Kidney (tissue), 13 donors: ENCODE measurements at regions not wholly inside any gene's neighbourhood (a gene's known extent, or its start where the extent isn't known, plus 50 kb on each side); places are given as distances from the start of the nearest gene placed in this dataset.
"Not testable (repeated sequence)": the region's sequence is repeated elsewhere in the genome, so short reads cannot be mapped to it uniquely, and the experiment has no call there.

Experiments
- DNase-seq, 5 donors: peaks; one replicate each; pipeline ENCODE4 v3.0.0-alpha.2; 2013 to 2020
- FAIRE-seq: peaks from 2 replicates; lab custom pipeline; 2012; peaks lifted over from hg19 to GRCh38; lab: Jason Lieb, UNC
- H3K27ac ChIP-seq, 2 donors: one replicate each; pipeline ENCODE4 v1.7.0; 2013; ENCODE audit warnings: low read depth in 2 of 2, low read length in 2 of 2, inconsistent platforms in 1 of 2
- H3K27me3 ChIP-seq: one replicate; pipeline ENCODE4 v1.7.1; 2013; ENCODE audit warnings: low read length, inconsistent platforms; ENCODE audit not compliant: control insufficient read depth, insufficient read depth
- H3K36me3 ChIP-seq, 3 donors: one replicate each; pipeline versions ENCODE4 v1.7.0 to v1.7.1; 2013; ENCODE audit warnings: low read length in 3 of 3, control low read depth in 1 of 3, inconsistent platforms in 1 of 3; ENCODE audit not compliant: insufficient read depth in 3 of 3, control insufficient read depth in 2 of 3
- H3K4me1 ChIP-seq, 3 donors: one replicate each; pipeline versions ENCODE4 v1.7.0 to v1.7.1; 2013; ENCODE audit warnings: low read length in 3 of 3, inconsistent platforms in 1 of 3, low read depth in 1 of 3; ENCODE audit not compliant: control insufficient read depth in 2 of 3, insufficient read depth in 2 of 3
- H3K4me3 ChIP-seq, 3 donors: one replicate each; pipeline versions ENCODE4 v1.7.0 to v1.8.1; 2013; ENCODE audit warnings: low read length in 3 of 3, control low read depth in 1 of 3, inconsistent platforms in 1 of 3
- H3K9ac ChIP-seq, 3 donors: one replicate each; pipeline versions ENCODE4 v1.7.0 to v1.7.1; 2013; ENCODE audit warnings: low read length in 3 of 3, control low read depth in 1 of 3, inconsistent platforms in 1 of 3
- H3K9me3 ChIP-seq, 3 donors: one replicate each; pipeline versions ENCODE4 v1.7.0 to v1.7.1; 2013; ENCODE audit warnings: low read length in 3 of 3, control low read depth in 1 of 3, inconsistent platforms in 1 of 3; ENCODE audit not compliant: control insufficient read depth in 2 of 3, insufficient read depth in 1 of 3
- intact Hi-C: fragments of 100-400 bp; cut with DNase I; formaldehyde crosslinking; loops from one replicate; pipeline ENCODE4 v1.11.1; 2022
- TF ChIP-seq, protein P1 (sequence below): IDR thresholded peaks from 3 replicates; pipeline ENCODE4 v1.5.1; 2012; ENCODE audit warnings: mild to moderate bottlenecking, moderate library complexity, borderline replicate concordance; ENCODE audit not compliant: insufficient read depth; ENCODE audit errors: extremely low read depth
- donor health status: control.
- donor health status: control.
- donor health status: control.
- donor health status: control.
- donor health status: control.
- donor health status: DM: yes; HTN: yes; CAD: no.
- donor health status: Normal renal cell carcinoma (clear cell type).

- DNase-seq (no peak), FAIRE-seq (no peak)
- H3K9me3 ChIP-seq: no peaks in the 10 kb centered on the region
- no peak overlapping the region for H3K4me3 ChIP-seq
- no peaks in the 10 kb centered on the region for H3K36me3 ChIP-seq
- TF ChIP-seq, protein P1, sequence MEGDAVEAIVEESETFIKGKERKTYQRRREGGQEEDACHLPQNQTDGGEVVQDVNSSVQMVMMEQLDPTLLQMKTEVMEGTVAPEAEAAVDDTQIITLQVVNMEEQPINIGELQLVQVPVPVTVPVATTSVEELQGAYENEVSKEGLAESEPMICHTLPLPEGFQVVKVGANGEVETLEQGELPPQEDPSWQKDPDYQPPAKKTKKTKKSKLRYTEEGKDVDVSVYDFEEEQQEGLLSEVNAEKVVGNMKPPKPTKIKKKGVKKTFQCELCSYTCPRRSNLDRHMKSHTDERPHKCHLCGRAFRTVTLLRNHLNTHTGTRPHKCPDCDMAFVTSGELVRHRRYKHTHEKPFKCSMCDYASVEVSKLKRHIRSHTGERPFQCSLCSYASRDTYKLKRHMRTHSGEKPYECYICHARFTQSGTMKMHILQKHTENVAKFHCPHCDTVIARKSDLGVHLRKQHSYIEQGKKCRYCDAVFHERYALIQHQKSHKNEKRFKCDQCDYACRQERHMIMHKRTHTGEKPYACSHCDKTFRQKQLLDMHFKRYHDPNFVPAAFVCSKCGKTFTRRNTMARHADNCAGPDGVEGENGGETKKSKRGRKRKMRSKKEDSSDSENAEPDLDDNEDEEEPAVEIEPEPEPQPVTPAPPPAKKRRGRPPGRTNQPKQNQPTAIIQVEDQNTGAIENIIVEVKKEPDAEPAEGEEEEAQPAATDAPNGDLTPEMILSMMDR: no peak
- H3K4me1 ChIP-seq: peaks cover 0 to 2% (median 0%) of the 10 kb centered on the region in 3 donors
- intact Hi-C loops: no loop called here
- no peaks in the 10 kb centered on the region for H3K27me3 ChIP-seq
- H3K9ac ChIP-seq: no peak overlapping the region
- no peak overlapping the region for H3K27ac ChIP-seq
Measured at GRCh38 chr4:102403116-102403515, 57.8 kb upstream of the SLC39A8 start.

GRCh38 chr4:102404431-102404969, 59.2 kb upstream of the SLC39A8 start:
- Histone ChIP-seq H3K27me3 (no peaks in the 10 kb centered on the region), H3K27ac (no peak overlapping the region), H3K9ac (no peak overlapping the region), H3K4me1 (peaks cover 0 to 2% (median 0%) of the 10 kb centered on the region in 3 donors), H3K4me3 (no peak overlapping the region), H3K36me3 (no peaks in the 10 kb centered on the region), H3K9me3 (no peaks in the 10 kb centered on the region)
- no peak for FAIRE-seq
- peak in 2 of 5 donors; percentile 50 to 62 for DNase-seq
- intact Hi-C loops: no loop called here
- TF ChIP-seq, protein P1: no peak

DNA sequence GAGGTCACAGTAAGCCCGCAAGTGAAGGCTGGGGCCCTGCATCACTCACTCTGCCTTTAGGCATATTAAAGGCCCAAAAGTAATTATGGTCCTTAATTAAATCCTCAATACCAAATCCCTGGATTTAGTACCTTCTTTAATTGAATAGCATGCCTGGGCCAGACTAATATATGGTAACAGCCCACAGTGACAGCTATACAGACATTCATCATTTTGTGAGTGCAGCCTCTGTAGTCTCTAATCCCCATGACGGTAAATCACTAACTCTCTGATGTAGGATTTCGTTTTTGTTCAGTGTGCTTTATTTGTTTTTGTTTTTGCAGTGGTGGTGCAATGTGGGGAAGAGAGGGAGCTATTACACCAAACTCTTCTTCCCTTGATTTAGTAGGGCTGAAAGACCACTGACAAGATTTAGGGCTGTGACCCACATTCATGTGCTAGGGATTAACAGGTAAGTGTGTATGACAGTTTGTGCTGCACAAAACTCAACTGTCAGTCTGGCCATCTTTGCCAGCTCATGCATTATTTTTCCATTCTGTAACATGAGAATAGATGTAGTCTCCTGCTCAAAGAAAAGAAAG, 60.6 kb upstream of the SLC39A8 start:
- H3K4me1 ChIP-seq: peaks cover 0 to 2% (median 0%) of the 10 kb centered on the region in 3 donors
- H3K4me3 ChIP-seq: no peak overlapping the region
- intact Hi-C loops: no loop called here
- H3K9ac ChIP-seq: no peak overlapping the region
- TF ChIP-seq, protein P1: no peak
- no peaks in the 10 kb centered on the region for H3K27me3 ChIP-seq
- no peaks in the 10 kb centered on the region for H3K36me3 ChIP-seq
- no peaks in the 10 kb centered on the region for H3K9me3 ChIP-seq
- H3K27ac ChIP-seq: no peak overlapping the region
- FAIRE-seq (no peak), DNase-seq (peak in 2 of 5 donors; percentile 44 to 53)

- H3K4me1 ChIP-seq, H3K27me3 ChIP-seq, DNase-seq, H3K27ac ChIP-seq, H3K36me3 ChIP-seq, H3K9me3 ChIP-seq, FAIRE-seq, H3K4me3 ChIP-seq, H3K9ac ChIP-seq, intact Hi-C loops: not testable (repeated sequence)
Measured at GRCh38 chr4:102410884-102411283, 65.6 kb upstream of the SLC39A8 start.
